ENCODE measurements at regions not wholly inside any gene's neighbourhood (a gene's known extent, or its start where the extent isn't known, plus 50 kb on each side); places are given as distances from the start of the nearest gene placed in this dataset.

DNA sequence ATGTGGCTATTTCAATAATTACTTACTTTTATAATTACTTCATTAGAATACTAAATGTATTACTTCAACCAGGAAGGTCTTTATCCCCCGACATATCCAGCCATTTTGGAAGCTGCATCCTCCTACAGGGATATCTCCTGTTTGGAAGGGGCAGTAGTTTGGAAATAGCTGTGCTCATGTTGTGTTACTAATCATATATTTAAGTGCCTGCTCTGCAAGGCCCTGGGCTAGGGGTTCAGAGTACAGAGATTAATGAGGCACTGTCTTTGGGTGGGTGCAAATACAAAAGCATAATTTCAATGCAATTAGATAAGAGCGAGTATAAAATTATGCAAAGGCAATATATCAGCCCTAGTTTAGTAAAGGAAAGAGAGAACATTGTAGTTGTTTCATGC lies 146.3 kb upstream of the RARB start:
- DNase-seq (ENCODE audit: low spot score) (no peak), ATAC-seq (ENCODE audit: low FRiP score) (no peak)
- TF ChIP-seq, protein P1, sequence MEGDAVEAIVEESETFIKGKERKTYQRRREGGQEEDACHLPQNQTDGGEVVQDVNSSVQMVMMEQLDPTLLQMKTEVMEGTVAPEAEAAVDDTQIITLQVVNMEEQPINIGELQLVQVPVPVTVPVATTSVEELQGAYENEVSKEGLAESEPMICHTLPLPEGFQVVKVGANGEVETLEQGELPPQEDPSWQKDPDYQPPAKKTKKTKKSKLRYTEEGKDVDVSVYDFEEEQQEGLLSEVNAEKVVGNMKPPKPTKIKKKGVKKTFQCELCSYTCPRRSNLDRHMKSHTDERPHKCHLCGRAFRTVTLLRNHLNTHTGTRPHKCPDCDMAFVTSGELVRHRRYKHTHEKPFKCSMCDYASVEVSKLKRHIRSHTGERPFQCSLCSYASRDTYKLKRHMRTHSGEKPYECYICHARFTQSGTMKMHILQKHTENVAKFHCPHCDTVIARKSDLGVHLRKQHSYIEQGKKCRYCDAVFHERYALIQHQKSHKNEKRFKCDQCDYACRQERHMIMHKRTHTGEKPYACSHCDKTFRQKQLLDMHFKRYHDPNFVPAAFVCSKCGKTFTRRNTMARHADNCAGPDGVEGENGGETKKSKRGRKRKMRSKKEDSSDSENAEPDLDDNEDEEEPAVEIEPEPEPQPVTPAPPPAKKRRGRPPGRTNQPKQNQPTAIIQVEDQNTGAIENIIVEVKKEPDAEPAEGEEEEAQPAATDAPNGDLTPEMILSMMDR (IDR thresholded peaks at IDR 0.05): no peak

DNA sequence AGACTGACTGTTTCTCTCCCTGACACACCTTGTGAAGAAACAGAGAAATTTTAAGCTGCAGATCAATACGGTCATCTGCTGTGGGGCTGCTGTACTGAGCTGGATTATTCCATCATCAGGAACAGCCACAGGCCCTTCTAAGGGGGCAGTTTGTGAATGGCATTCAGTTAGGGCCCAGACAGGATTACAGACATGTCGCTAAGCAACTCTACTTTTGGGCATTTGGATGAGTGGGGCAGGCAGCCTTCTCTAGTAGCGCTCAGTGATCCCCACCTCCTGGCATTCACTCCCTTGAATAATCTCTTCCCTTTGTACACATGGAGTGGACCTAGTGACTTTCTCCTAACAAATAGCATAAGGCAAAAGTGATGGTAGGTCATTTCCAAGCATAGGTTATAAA lies 144.4 kb upstream of the RARB start:
- ATAC-seq (ENCODE audit: low FRiP score): no peak
- DNase-seq (ENCODE audit: low spot score): no peak
- TF ChIP-seq, protein P1 (IDR thresholded peaks at IDR 0.05): no peak

DNA sequence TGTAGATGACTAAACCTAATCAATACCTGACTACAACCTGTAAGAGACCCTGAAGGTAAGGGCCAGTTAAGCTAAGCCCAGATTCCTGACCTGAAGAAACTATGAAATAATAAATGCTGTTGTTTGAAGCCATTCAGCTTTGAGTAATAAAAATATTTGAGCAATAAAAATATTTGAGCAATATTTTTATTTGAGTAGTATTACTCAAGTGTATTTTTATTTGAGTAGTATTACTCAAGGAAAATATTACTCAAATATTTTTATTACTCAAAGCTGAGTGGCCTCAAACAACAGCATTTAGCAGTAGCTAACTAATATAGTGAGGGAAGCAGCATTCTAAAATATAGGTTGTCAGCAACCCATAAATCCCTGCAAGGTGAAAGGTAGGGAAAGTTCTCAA lies 143.8 kb upstream of the RARB start:
- DNase-seq (ENCODE audit: low spot score): no peak
- TF ChIP-seq, protein P1 (IDR thresholded peaks at IDR 0.05): no peak
- no peak for ATAC-seq (ENCODE audit: low FRiP score)

DNA sequence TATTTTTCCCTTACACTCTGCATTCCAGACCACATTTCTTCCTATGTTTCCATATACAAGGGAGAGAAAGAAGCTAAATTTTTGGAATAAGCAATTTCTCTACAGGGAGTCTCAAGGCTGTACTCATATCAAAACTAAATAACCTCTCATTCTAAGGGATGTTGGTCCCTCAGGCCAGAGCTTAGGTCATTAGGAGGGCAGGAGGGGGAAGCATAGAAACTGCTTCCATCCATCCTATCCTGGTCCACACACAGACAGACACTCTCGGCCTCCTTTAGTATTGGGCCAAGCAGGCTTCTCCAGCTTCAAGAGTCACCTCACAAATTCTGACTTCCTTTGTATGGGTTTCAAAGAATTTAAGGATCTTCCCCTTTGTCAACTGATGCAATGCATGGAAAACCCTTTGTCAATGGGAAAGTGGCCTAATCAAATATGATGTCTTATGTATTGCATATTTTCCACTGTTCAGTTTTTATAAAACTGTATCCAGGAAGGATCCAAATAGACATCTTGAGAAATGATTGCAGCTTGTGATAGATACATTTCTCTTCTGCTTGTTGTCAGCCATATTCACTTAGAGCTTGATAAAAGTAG lies 140.7 kb upstream of the RARB start:
- ATAC-seq (ENCODE audit: low FRiP score): no peak
- DNase-seq (ENCODE audit: low spot score): no peak
- TF ChIP-seq, protein P1 (IDR thresholded peaks at IDR 0.05): no peak

DNA sequence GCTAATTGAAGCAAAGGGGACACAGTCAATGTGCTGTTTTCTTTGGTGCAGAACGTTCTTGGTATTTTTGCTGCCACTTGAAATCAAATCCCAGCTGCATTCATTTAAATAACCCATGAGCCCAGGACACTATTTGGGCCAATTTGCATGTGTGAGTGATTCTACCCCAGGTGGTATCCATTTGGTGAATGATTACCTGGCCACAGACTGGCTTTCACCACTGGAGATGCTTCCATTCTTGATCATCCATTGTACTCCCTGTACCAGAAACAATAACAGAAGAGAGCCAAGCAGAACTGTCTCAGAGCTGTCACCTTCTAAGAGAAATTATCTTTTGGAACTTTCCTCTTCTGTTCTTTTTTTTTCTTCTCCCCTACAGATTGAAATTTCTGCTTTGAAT lies 139.7 kb upstream of the RARB start:
- TF ChIP-seq, protein P1 (IDR thresholded peaks at IDR 0.05): no peak
- no peak for DNase-seq (ENCODE audit: low spot score)
- ATAC-seq (ENCODE audit: low FRiP score): no peak

DNA sequence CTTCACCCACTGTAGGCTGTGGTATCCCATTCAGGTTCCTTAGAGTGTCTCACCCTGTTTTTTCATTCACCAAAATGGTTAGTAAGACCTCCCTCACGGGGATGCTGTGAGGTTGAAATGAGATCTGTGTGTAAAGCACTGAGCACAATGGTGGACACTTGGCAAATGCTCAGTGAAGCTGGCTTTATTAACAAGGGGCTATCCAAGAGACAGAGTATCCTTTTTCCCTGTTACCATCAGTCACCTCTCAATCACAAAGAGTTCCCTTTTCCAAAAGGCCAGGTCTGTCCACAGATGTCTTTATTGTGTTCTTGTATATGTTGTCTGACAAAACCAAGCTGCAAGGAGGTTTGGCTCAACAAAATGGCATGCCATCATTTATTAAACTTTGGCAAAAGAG lies 138.9 kb upstream of the RARB start:
- ATAC-seq (ENCODE audit: low FRiP score) (no peak), DNase-seq (ENCODE audit: low spot score) (no peak)
- TF ChIP-seq, protein P1 (IDR thresholded peaks at IDR 0.05): no peak

DNA sequence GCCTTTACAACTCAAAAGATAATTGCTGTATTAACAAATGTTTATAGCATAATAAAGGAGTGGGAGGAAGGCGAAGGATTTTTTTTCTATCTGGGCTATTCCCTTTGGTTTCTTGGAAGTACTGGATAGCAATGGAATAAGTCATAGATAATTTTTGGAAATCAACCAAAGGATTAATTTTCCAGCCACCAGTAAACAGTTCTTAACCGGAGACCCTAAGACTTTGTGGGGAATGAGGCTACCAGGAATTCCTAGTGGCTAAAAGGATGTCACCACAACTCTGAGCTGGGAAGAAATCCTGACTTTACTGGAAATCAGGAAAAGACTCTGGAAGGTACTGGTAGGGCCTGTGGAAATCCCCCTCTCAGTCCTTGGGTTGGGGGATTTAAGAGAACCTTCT lies 138.4 kb upstream of the RARB start:
- no peak for DNase-seq (ENCODE audit: low spot score)
- TF ChIP-seq, protein P1 (IDR thresholded peaks at IDR 0.05): no peak
- ATAC-seq (ENCODE audit: low FRiP score): no peak

Data from omental fat pad (tissue), 3 donors.